ENCODE measurements at regions not wholly inside any gene's neighbourhood (a gene's known extent, or its start where the extent isn't known, plus 50 kb on each side); places are given as distances from the start of the nearest gene placed in this dataset.

DNA sequence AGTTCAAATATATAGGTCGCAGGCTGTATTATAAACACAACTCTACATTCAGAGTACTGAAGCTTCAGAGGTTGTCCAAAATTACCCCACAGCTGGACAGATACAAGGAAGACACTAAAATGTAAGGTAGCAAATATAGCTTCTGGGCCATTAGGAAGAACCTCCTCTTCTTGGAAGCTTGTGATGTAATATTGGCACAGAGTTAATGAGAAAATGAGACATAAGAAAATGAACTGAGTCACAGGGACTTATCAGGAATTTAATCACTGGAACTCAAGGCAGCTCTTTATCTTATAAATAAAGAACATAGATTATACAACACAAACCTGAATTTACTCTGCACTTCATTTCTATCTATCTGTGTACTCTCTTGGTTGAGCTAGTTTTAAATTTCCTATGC, 344.7 kb downstream of the PCDH10 start:
- TF ChIP-seq, protein P1, sequence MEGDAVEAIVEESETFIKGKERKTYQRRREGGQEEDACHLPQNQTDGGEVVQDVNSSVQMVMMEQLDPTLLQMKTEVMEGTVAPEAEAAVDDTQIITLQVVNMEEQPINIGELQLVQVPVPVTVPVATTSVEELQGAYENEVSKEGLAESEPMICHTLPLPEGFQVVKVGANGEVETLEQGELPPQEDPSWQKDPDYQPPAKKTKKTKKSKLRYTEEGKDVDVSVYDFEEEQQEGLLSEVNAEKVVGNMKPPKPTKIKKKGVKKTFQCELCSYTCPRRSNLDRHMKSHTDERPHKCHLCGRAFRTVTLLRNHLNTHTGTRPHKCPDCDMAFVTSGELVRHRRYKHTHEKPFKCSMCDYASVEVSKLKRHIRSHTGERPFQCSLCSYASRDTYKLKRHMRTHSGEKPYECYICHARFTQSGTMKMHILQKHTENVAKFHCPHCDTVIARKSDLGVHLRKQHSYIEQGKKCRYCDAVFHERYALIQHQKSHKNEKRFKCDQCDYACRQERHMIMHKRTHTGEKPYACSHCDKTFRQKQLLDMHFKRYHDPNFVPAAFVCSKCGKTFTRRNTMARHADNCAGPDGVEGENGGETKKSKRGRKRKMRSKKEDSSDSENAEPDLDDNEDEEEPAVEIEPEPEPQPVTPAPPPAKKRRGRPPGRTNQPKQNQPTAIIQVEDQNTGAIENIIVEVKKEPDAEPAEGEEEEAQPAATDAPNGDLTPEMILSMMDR (IDR thresholded peaks at IDR 0.05): no peak
- TF ChIP-seq POLR2A (IDR thresholded peaks at IDR 0.05): no peak
- no peak for TF ChIP-seq EP300 (IDR thresholded peaks at IDR 0.05)

All from tibial nerve (tissue), 4 donors.